ENCODE measurements at regions not wholly inside any gene's neighbourhood (a gene's known extent, or its start where the extent isn't known, plus 50 kb on each side); places are given as distances from the start of the nearest gene placed in this dataset.

DNA sequence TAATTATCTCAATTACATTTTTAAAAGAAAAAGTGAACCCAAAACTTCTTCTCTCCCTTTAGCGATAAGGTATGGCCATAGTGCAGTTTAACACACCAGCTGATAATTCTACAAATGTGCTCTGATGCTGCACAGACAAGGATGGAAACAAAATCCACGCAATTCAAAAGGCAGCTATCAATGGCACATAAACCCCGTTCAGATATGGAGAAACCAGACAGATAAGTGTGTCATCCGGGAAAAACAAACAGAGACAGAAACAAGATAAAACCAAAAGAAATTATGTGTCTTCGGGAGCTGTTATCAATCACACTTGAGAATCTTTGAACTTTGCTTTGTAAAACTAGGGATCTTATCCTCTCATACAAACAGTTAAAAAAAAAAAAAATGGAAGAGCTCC is 73.6 kb downstream of the SIPA1L2 start:
- H3K4me3 Mint-ChIP-seq, result no peak overlapping the region
- no peak for DNase-seq
- H3T11ph ChIP-seq (ENCODE audit: low read length), result no peak overlapping the region
- no peak overlapping the region for H3K18ac ChIP-seq (ENCODE audit: insufficient read length, low read depth, low read length)
- TF ChIP-seq, protein P1, sequence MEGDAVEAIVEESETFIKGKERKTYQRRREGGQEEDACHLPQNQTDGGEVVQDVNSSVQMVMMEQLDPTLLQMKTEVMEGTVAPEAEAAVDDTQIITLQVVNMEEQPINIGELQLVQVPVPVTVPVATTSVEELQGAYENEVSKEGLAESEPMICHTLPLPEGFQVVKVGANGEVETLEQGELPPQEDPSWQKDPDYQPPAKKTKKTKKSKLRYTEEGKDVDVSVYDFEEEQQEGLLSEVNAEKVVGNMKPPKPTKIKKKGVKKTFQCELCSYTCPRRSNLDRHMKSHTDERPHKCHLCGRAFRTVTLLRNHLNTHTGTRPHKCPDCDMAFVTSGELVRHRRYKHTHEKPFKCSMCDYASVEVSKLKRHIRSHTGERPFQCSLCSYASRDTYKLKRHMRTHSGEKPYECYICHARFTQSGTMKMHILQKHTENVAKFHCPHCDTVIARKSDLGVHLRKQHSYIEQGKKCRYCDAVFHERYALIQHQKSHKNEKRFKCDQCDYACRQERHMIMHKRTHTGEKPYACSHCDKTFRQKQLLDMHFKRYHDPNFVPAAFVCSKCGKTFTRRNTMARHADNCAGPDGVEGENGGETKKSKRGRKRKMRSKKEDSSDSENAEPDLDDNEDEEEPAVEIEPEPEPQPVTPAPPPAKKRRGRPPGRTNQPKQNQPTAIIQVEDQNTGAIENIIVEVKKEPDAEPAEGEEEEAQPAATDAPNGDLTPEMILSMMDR (conservative IDR thresholded peaks at IDR 0.05), result no peak
- no peak overlapping the region for H3K4me2 ChIP-seq (ENCODE audit: insufficient read depth, insufficient read length, low read length)
- no CpG with 5 or more reads among the region's 5 CpGs for WGBS (ENCODE audit: extremely low coverage, insufficient read length, low lambda C conversion rate)
- H3K14ac ChIP-seq (ENCODE audit: insufficient read depth, low read length), result no peak overlapping the region
- H3K27ac Mint-ChIP-seq, result no peak overlapping the region
- H2BK15ac ChIP-seq (ENCODE audit: low read depth, low read length), result no peak overlapping the region
- no peak overlapping the region for H4K91ac ChIP-seq (ENCODE audit: insufficient read length, low read depth, low read length)
- no peak overlapping the region for H4K5ac ChIP-seq (ENCODE audit: insufficient read length, low read depth, low read length)
- H2BK20ac ChIP-seq (ENCODE audit: low read depth, low read length, poor library complexity, severe bottlenecking), result no peak overlapping the region
- no peak overlapping the region for H4K8ac ChIP-seq (replicated peaks; ENCODE audit: insufficient read length, low read depth, low read length)
- no peak overlapping the region for H2AK5ac ChIP-seq (ENCODE audit: insufficient read length, low read length)
- no peaks in the 10 kb centered on the region for H3K79me2 ChIP-seq (ENCODE audit: insufficient read depth, low read length)
- no peak overlapping the region for H2BK12ac ChIP-seq (ENCODE audit: insufficient read length, low read depth, low read length)
- H2BK120ac ChIP-seq (ENCODE audit: low read depth, low read length, poor library complexity, severe bottlenecking), result no peak overlapping the region
- no peak overlapping the region for H3K4ac ChIP-seq (ENCODE audit: low read depth, low read length)
- H4K20me1 ChIP-seq (ENCODE audit: control insufficient read depth, insufficient read depth, insufficient read length), result no peaks in the 10 kb centered on the region
- H3K27me3 Mint-ChIP-seq (ENCODE audit: low read depth), result no peaks in the 10 kb centered on the region; the same call in none of the 2 replicates
- H3K23me2 ChIP-seq (ENCODE audit: insufficient read length, low read depth, low read length, poor library complexity, severe bottlenecking), result no peaks in the 10 kb centered on the region
- H3K4me1 Mint-ChIP-seq, result peaks cover 61 to 67% of the 10 kb centered on the region in 2 experiments
- no peaks in the 10 kb centered on the region; a peak in 1 of 7 replicates for H3K36me3 Mint-ChIP-seq (ENCODE audit: insufficient read depth in 1 of 3, low read depth in 3 of 3)
- no peaks in the 10 kb centered on the region for H3K9me3 Mint-ChIP-seq
- H2AFZ ChIP-seq (ENCODE audit: low read length), result no peak overlapping the region
- H3K9me3 ChIP-seq (ENCODE audit: control insufficient read depth, low read depth, low read length), result no peaks in the 10 kb centered on the region
- H3K56ac ChIP-seq (ENCODE audit: insufficient read length, low read depth, low read length), result no peak overlapping the region
- peaks cover 15% of the 10 kb centered on the region for H3K4me1 ChIP-seq (ENCODE audit: insufficient read depth, low read length)
- H3K79me1 ChIP-seq (ENCODE audit: insufficient read depth, low read depth, low read length, poor library complexity, severe bottlenecking), result no peaks in the 10 kb centered on the region
- H2BK5ac ChIP-seq (ENCODE audit: insufficient read length, low read length), result no peak overlapping the region
- no peaks in the 10 kb centered on the region for H3K27me3 ChIP-seq (ENCODE audit: insufficient read depth, low read length)
- no peak overlapping the region for H3K23ac ChIP-seq (ENCODE audit: insufficient read length, low read depth, low read length)
- H3K9ac ChIP-seq (ENCODE audit: extremely low read depth, insufficient read length, low read length), result no peak overlapping the region
- H3K27ac ChIP-seq (ENCODE audit: insufficient read length, low read depth, low read length), result no peak overlapping the region
